RWPE2 (cell line): ENCODE measurements at regions not wholly inside any gene's neighbourhood (a gene's known extent, or its start where the extent isn't known, plus 50 kb on each side); places are given as distances from the start of the nearest gene placed in this dataset.

Experiments
- ATAC-seq: fragments of 200-7000 bp; cut with Tn5 transposase; 3 replicates; pipeline ENCODE4 v1.9.1; 2021; ENCODE audit warnings: low read depth
- DNase-seq: peaks from one replicate; pipeline ENCODE4 v3.0.0-alpha.2; 2020; ENCODE audit warnings: low spot score
- H3K27ac ChIP-seq: fragments of 450-650 bp; 2 replicates; pipeline ENCODE4 v1.5.1; 2017; ENCODE audit warnings: mild to moderate bottlenecking; ENCODE audit not compliant: poor library complexity, severe bottlenecking
- H3K27me3 ChIP-seq: fragments of 250-450 bp; sonication (Bioruptor Pico); 2 replicates; pipeline ENCODE4 v1.5.1; 2021; ENCODE audit warnings: mild to moderate bottlenecking, moderate library complexity; ENCODE audit not compliant: insufficient read depth, poor library complexity, severe bottlenecking
- H3K36me3 ChIP-seq: fragments of 250-450 bp; sonication (Bioruptor Pico); 2 replicates; pipeline ENCODE4 v1.5.1; 2020; ENCODE audit warnings: low read depth, mild to moderate bottlenecking, moderate library complexity
- H3K4me1 ChIP-seq: fragments of 250-450 bp; sonication (Bioruptor Pico); 2 replicates; pipeline ENCODE4 v1.5.1; 2021; ENCODE audit warnings: mild to moderate bottlenecking, moderate library complexity; ENCODE audit not compliant: insufficient read depth, poor library complexity, severe bottlenecking
- H3K4me3 ChIP-seq: fragments of 250-450 bp; sonication (Bioruptor Pico); 2 replicates; pipeline ENCODE4 v1.5.1; 2021; ENCODE audit warnings: mild to moderate bottlenecking, moderate library complexity; ENCODE audit not compliant: severe bottlenecking
- H3K9me3 ChIP-seq: fragments of 250-450 bp; sonication (Bioruptor Pico); 2 replicates; pipeline ENCODE4 v1.5.1; 2021; ENCODE audit warnings: mild to moderate bottlenecking, moderate library complexity; ENCODE audit not compliant: severe bottlenecking
- TF ChIP-seq, protein P1 (sequence below): fragments of 450-650 bp; IDR thresholded peaks from one replicate; pipeline ENCODE4 v1.5.1; 2017; ENCODE audit warnings: mild to moderate bottlenecking, moderate library complexity; ENCODE audit not compliant: poor library complexity, severe bottlenecking

- ATAC-seq, result no peak
- Histone ChIP-seq H3K27ac (no peak overlapping the region), H3K9me3 (no peaks in the 10 kb centered on the region), H3K4me3 (no peak overlapping the region), H3K4me1 (no peaks in the 10 kb centered on the region), H3K27me3 (no peaks in the 10 kb centered on the region), H3K36me3 (no peaks in the 10 kb centered on the region)
- TF ChIP-seq, protein P1, sequence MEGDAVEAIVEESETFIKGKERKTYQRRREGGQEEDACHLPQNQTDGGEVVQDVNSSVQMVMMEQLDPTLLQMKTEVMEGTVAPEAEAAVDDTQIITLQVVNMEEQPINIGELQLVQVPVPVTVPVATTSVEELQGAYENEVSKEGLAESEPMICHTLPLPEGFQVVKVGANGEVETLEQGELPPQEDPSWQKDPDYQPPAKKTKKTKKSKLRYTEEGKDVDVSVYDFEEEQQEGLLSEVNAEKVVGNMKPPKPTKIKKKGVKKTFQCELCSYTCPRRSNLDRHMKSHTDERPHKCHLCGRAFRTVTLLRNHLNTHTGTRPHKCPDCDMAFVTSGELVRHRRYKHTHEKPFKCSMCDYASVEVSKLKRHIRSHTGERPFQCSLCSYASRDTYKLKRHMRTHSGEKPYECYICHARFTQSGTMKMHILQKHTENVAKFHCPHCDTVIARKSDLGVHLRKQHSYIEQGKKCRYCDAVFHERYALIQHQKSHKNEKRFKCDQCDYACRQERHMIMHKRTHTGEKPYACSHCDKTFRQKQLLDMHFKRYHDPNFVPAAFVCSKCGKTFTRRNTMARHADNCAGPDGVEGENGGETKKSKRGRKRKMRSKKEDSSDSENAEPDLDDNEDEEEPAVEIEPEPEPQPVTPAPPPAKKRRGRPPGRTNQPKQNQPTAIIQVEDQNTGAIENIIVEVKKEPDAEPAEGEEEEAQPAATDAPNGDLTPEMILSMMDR, result no peak
- no peak for DNase-seq
Observed at GRCh38 chr4:163768014-163768413, 273.5 kb downstream of the TMA16 start.

- Histone ChIP-seq H3K27ac (no peak overlapping the region), H3K36me3 (no peaks in the 10 kb centered on the region), H3K27me3 (no peaks in the 10 kb centered on the region), H3K4me3 (no peak overlapping the region), H3K4me1 (no peaks in the 10 kb centered on the region), H3K9me3 (no peaks in the 10 kb centered on the region)
- no peak for ATAC-seq
- DNase-seq, result no peak
- TF ChIP-seq, protein P1, result no peak
Observed at GRCh38 chr4:163772238-163772637, 277.7 kb downstream of the TMA16 start.

DNA sequence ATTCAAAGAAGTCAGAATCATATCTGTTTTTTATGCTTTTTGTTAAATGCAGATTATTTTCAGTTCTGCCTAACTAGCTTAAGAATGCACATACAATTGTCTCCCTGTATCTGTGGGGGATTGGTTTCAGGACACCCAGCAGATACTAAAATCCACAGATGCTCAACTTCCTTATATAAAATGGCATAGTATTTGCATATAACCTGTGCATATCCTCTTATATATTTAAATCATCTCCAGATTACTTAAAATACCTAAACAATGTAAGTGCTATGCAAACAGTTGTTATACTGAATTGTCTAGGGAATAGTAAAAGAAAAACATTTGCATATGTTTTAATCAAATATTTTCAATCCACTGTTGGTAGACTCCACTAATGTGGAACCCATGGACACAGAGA is 279.4 kb downstream of the TMA16 start:
- TF ChIP-seq, protein P1, result no peak
- no peaks in the 10 kb centered on the region for H3K27me3 ChIP-seq
- H3K4me1 ChIP-seq, result no peaks in the 10 kb centered on the region

DNA sequence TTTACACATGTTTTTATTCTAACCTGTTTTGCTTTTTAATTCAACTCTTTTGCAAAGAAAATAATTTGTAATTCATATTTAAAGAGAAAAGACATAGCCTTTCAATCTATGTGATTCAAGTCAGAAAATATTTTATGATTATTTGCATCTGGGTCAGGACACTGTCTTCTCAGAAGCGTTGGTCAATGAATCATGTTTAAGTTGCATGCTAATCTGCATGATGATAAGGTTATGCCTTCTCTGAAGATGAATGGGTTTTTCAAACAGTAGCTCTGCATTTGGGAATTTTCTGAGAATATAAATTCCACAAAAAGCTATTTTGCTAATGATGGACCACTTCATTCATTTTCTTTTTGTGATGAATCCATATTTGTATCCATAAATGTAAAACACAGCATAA is 282.5 kb downstream of the TMA16 start:
- H3K9me3 ChIP-seq, result no peaks in the 10 kb centered on the region
- no peaks in the 10 kb centered on the region for H3K27me3 ChIP-seq
- H3K4me1 ChIP-seq, result no peaks in the 10 kb centered on the region
- no peak overlapping the region for H3K4me3 ChIP-seq
- TF ChIP-seq, protein P1, result no peak
- no peaks in the 10 kb centered on the region for H3K36me3 ChIP-seq
- ATAC-seq (no peak), DNase-seq (no peak)
- no peak overlapping the region for H3K27ac ChIP-seq

More for the DNA sequence above, 279.4 kb downstream of the TMA16 start:
- ATAC-seq, result no peak
- H3K27ac ChIP-seq, result no peak overlapping the region
- H3K9me3 ChIP-seq, result no peaks in the 10 kb centered on the region
- DNase-seq, result no peak
- no peak overlapping the region for H3K4me3 ChIP-seq
- H3K36me3 ChIP-seq, result no peaks in the 10 kb centered on the region

DNA sequence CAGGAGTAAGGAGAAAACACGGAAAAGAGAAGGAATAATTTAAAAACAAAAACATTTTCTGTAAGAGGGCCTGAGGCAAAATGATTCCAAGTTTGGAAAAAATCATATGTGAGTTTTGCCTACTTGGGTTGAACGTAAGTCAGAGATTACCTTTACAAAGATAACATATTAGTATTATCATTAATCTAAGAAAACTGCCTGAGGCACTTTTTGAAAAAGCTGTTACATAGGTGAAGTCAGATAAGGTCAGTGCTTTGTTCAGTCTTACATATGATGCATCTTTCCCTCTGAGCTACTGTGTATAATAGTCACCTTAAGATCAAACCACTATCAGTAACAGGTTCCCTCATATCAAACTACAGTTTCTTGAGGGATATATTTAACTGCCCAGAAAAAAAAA is 287.2 kb downstream of the TMA16 start:
- no peaks in the 10 kb centered on the region for H3K27me3 ChIP-seq
- DNase-seq (no peak), ATAC-seq (no peak)
- no peak overlapping the region for H3K27ac ChIP-seq
- no peaks in the 10 kb centered on the region for H3K36me3 ChIP-seq
- H3K9me3 ChIP-seq, result no peaks in the 10 kb centered on the region
- H3K4me1 ChIP-seq, result no peaks in the 10 kb centered on the region
- no peak overlapping the region for H3K4me3 ChIP-seq
- TF ChIP-seq, protein P1, result no peak
